HUES6 (cell line): ENCODE measurements at regions not wholly inside any gene's neighbourhood (a gene's known extent, or its start where the extent isn't known, plus 50 kb on each side); places are given as distances from the start of the nearest gene placed in this dataset.

ENCODE experiments used
- H3K27ac ChIP-seq: 2 replicates; pipeline ENCODE4 v1.7.0; 2013; ENCODE audit warnings: low read depth, mild to moderate bottlenecking, low read length, inconsistent platforms
- H3K27me3 ChIP-seq: 2 replicates; pipeline ENCODE4 v1.6.1; 2013; ENCODE audit warnings: low read length; ENCODE audit not compliant: control insufficient read depth, insufficient read depth
- H3K36me3 ChIP-seq: 2 replicates; pipeline ENCODE4 v1.6.1; 2013; ENCODE audit warnings: low read length; ENCODE audit not compliant: control insufficient read depth, insufficient read depth
- H3K4me1 ChIP-seq: 2 replicates; pipeline ENCODE4 v1.6.1; 2013; ENCODE audit warnings: low read length; ENCODE audit not compliant: control insufficient read depth, insufficient read depth
- H3K4me3 ChIP-seq: 2 replicates; pipeline ENCODE4 v1.5.1; 2013; ENCODE audit warnings: low read depth, low read length
- H3K9ac ChIP-seq: one replicate; pipeline ENCODE4 v1.6.1; 2013; ENCODE audit warnings: mild to moderate bottlenecking, low read length
- H3K9me3 ChIP-seq: 2 replicates; pipeline ENCODE4 v1.6.1; 2013; ENCODE audit warnings: low read depth, low read length; ENCODE audit not compliant: control insufficient read depth, insufficient read depth

DNA sequence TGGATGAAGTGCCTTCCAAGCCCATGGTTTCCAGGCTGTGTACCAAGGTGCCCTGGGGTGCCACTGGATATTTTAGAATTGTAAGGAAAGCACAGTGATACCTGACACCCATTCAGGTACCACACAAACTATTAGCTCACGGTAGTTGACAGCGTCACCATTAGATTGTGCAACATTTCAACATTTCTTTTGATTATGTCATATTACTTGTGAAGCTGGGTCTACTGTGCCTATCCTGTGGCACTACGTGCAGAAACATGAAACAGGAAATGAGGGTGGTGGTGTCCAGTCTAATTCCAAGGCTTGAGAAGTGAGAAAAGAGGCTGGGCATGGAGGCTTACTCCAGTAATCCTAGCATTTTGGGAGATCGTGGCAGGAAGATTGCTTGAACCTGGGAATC is 75.5 kb upstream of the CPM start:
- H3K4me3 ChIP-seq: no peak overlapping the region
- H3K27ac ChIP-seq: no peak overlapping the region

DNA sequence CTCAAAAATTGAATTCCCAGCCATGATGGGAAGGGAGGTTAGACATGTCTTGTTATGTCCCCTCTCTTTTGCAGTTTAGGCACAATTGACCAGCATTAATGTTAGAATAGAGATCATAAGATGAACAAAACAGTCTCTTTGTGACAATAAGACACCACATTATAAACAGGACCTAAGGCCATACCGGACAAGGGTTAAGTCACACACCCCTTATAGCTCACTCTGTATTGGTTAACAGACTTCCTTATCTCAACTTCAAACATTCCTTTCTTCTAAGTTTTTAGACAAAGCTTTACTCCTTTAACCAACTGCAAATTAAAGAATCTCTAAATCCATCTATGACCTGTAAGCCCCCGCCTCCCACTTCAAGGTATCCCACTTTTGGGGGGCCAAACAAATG is 81.1 kb upstream of the CPM start:
- Histone ChIP-seq H3K4me1 (no peaks in the 10 kb centered on the region), H3K27ac (no peak overlapping the region), H3K36me3 (no peaks in the 10 kb centered on the region), H3K9ac (no peak overlapping the region), H3K27me3 (no peaks in the 10 kb centered on the region), H3K4me3 (no peak overlapping the region), H3K9me3 (no peaks in the 10 kb centered on the region)

More for the DNA sequence above, 75.5 kb upstream of the CPM start:
- Histone ChIP-seq H3K36me3 (no peaks in the 10 kb centered on the region), H3K4me1 (peaks cover 21% of the 10 kb centered on the region), H3K9ac (no peak overlapping the region), H3K9me3 (no peaks in the 10 kb centered on the region), H3K27me3 (no peaks in the 10 kb centered on the region)

DNA sequence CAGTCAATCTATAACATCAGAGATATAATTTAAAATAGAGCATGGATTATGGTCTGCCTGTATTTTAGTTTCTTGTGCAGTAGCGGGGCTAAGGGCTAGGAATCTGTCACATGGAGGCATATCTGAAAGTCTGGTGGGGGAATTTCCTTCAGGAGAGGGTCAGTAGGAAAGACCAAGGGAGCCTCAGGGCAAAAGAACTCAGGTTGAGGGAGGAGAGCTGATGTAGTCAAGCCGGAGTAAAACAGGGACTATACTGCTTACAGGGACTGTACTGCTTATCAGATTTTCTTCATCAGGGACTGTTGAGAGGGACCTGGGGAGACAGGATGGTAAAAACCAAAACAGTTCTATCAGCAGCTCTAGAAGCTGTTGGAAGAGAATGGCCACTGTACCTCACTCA is 82.0 kb upstream of the CPM start:
- H3K36me3 ChIP-seq: no peaks in the 10 kb centered on the region
- H3K27me3 ChIP-seq: no peaks in the 10 kb centered on the region
- no peak overlapping the region for H3K9ac ChIP-seq
- H3K4me3 ChIP-seq: no peak overlapping the region
- H3K4me1 ChIP-seq: no peaks in the 10 kb centered on the region
- 0 out of 2 replicates have a peak, but pooled peaks cover 2% of the 10 kb centered on the region for H3K9me3 ChIP-seq
- H3K27ac ChIP-seq: no peak overlapping the region

DNA sequence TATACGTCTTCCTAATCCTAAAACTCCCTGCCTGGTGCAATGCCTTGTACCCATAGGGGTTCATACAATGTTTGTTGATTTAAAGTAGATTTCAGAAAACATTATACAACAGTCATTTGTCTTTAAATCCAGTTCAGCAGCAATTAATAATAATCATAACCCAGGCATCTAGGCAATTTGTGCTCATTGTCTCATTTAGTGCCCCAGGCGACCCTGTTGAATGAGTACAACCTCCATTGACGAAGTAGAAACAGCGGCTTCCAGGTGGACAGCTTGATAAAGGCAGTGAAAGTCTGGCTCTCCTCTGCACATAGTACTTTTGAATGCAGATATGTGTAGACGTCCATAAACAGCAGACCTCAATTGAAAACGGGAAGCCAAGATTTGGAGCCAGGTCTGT is 82.9 kb upstream of the CPM start:
- Histone ChIP-seq H3K4me3 (no peak overlapping the region), H3K27me3 (no peaks in the 10 kb centered on the region), H3K9me3 (0 out of 2 replicates have a peak, but pooled peaks cover 3% of the 10 kb centered on the region), H3K27ac (no peak overlapping the region), H3K9ac (no peak overlapping the region), H3K36me3 (no peaks in the 10 kb centered on the region), H3K4me1 (no peaks in the 10 kb centered on the region)

DNA sequence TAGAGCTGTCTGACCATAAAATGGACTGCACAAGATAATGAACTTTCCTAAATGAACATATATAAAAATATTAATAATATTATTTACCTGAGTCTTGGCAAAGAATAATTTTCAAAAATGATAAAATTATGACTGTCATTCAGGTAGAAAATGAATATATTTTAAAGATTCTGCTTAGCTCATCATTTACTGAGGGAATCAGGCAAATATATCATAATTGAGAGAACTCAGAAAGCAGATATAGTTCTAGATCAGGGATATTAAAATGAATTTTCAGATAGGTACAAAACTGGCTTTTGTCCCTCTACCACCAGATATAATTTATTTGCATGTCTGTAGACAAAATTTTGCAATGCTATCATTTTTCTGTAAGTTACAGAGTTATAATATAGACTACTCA is 86.1 kb upstream of the CPM start:
- Histone ChIP-seq H3K4me3 (no peak overlapping the region), H3K9ac (no peak overlapping the region), H3K27me3 (no peaks in the 10 kb centered on the region), H3K27ac (no peak overlapping the region), H3K36me3 (no peaks in the 10 kb centered on the region), H3K9me3 (0 out of 2 replicates have a peak, but pooled peaks cover 3% of the 10 kb centered on the region), H3K4me1 (no peaks in the 10 kb centered on the region)

DNA sequence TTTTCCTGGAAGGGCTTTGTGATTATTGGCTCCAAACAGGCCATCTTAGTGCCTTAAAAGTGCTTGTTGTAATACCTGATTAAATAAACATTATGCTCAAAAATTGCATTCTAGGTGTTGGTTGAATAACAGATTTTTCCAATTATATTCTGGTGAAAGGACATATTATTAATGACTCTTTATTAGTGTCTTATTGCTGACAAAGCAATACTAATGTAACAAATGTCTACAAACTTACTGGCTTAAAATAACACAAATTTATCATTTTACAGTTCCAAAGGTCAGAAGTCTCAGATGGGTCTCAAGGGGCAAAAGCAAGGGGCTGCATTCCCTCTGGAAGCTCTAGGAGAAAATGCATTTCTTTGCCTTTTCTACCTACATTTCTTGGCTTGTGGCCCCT is 86.9 kb upstream of the CPM start:
- Histone ChIP-seq H3K4me3 (no peak overlapping the region), H3K36me3 (no peaks in the 10 kb centered on the region), H3K9ac (no peak overlapping the region), H3K27me3 (no peaks in the 10 kb centered on the region), H3K4me1 (no peaks in the 10 kb centered on the region), H3K27ac (no peak overlapping the region), H3K9me3 (0 out of 2 replicates have a peak, but pooled peaks cover 3% of the 10 kb centered on the region)

DNA sequence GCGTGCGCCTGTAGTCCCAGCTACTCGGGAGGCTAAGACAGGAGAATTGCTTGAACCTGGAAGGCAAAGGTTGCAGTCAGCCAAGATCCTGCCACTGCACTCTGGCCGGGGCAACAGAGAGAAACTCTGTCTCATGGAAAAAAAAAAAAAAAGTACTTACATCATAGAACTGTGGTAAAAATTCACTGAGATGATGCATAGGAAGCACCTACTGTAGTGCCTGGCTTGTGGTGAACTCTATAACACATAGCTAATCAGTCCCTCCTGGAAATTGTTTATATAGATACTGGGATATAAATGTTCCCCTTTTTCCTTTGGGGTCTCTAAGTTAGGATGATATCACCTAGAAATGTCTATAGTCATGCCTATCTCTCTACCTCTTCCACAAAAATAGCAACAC is 89.7 kb upstream of the CPM start:
- no peaks in the 10 kb centered on the region for H3K27me3 ChIP-seq
- no peaks in the 10 kb centered on the region for H3K4me1 ChIP-seq
- no peak overlapping the region for H3K27ac ChIP-seq
- H3K4me3 ChIP-seq: no peak overlapping the region
- H3K36me3 ChIP-seq: no peaks in the 10 kb centered on the region
- no peak overlapping the region for H3K9ac ChIP-seq
- H3K9me3 ChIP-seq: 0 out of 2 replicates have a peak, but pooled peaks cover 3% of the 10 kb centered on the region

DNA sequence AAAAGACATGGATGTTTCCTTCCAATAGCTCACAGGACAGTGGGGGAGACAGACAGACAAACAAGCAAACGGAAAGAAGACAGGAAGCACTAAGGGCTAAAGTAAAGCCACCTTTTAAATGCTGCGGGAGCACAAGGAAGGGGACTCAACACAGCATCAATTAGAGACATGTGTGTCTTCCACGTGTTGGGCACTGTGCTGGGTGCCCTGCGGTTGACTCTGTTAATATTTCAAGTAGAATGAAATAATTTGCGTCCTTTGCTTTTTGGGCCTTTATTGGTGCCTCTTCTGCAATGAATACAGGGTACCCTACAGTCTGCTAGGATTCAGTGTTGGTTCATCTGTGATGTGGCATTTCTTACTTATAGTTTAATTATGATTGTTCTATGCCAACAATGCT is 90.9 kb upstream of the CPM start:
- H3K27me3 ChIP-seq: no peaks in the 10 kb centered on the region
- H3K9ac ChIP-seq: no peak overlapping the region
- H3K4me3 ChIP-seq: no peak overlapping the region
- H3K36me3 ChIP-seq: no peaks in the 10 kb centered on the region
- H3K4me1 ChIP-seq: no peaks in the 10 kb centered on the region
- no peak overlapping the region for H3K27ac ChIP-seq
- H3K9me3 ChIP-seq: 0 out of 2 replicates have a peak, but pooled peaks cover 3% of the 10 kb centered on the region

DNA sequence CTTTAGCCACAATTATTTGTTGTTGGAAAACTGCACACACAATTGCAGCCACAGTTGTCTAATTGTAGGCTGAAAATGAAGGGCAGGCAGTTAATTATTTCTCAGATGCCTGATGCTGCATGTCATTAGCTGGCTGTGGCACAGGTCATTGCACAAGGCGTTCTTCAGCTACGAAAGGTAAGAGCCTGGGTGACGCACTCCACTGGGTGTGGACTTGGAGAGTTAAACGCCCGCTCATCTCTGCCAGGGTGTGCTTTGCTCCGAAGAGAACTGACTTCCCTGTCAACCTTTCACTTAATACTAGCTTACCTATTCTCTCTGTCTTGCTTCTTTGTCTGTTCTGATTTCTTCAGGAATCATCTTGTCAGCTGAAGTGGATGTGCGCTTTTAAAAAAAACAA is 91.4 kb upstream of the CPM start:
- no peak overlapping the region for H3K4me3 ChIP-seq
- H3K27ac ChIP-seq: no peak overlapping the region
- H3K27me3 ChIP-seq: no peaks in the 10 kb centered on the region

DNA sequence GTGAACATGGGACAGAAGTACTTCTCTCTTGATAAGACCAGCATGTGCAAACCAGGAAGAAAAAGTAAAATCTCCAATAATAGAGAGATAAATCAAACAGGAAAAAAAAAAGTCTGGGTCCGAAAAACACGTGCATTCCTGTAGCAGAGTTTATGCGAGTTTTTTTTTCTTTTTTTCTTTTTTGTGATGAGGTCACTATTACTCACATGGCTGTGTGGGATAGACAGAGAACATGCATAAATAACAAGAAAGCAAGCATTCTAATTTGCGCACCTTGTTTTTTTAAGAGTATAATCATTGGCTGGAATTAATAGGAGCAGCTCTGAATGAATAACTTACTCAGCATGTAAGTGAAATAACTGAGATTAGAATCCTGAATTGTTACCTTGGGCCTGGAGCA is 91.9 kb upstream of the CPM start:
- Histone ChIP-seq H3K36me3 (no peaks in the 10 kb centered on the region), H3K9me3 (0 out of 2 replicates have a peak, but pooled peaks cover 2% of the 10 kb centered on the region), H3K27ac (no peak overlapping the region), H3K27me3 (no peaks in the 10 kb centered on the region), H3K4me3 (no peak overlapping the region), H3K9ac (no peak overlapping the region), H3K4me1 (no peaks in the 10 kb centered on the region)

More for the DNA sequence above, 91.4 kb upstream of the CPM start:
- no peaks in the 10 kb centered on the region for H3K36me3 ChIP-seq
- 0 out of 2 replicates have a peak, but pooled peaks cover 3% of the 10 kb centered on the region for H3K9me3 ChIP-seq
- no peaks in the 10 kb centered on the region for H3K4me1 ChIP-seq
- no peak overlapping the region for H3K9ac ChIP-seq

DNA sequence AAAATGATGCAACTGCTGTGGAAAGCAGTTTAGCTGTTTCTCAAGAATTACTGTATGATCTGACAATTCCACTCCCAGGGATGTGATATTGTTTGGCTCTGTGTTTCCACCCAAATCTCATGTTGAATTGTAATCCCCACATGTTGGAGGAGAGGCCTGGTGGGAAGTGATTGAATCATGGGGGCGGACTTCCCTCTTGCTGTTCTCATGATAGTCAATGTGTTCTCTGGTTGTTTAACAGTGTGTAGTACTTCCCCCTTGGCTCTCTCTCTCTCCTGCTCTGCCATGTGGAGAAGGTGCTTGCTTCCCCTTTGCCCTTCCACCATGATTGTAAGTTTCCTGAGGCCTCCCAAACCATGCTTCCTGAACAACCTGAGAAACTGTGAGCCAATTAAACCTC is 93.4 kb upstream of the CPM start:
- Histone ChIP-seq H3K4me3 (no peak overlapping the region), H3K36me3 (no peaks in the 10 kb centered on the region), H3K9me3 (no peaks in the 10 kb centered on the region), H3K27me3 (no peaks in the 10 kb centered on the region), H3K4me1 (no peaks in the 10 kb centered on the region), H3K27ac (no peak overlapping the region), H3K9ac (no peak overlapping the region)

DNA sequence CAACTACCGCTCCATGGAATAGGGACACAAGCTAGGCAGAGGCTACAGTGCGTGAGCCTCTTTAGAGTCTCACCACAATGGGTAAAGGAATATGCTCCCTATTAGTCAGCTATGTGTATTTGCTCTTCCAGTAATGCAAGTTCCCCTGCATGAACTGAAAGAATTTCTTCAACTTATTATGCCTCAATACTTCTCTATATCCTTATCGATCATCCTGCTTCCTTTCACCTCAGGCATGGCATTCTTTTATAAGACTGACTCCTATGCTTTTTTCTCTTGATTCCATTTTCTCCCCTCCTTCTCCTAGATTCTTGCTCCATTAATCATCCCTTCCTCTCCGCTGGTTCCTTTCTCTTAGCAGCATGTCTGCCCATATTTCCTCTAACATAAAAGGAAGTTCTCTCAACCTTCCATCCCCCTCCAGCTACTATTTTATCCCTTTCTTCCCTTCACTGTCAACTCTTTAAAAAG is 94.5 kb upstream of the CPM start:
- Histone ChIP-seq H3K27ac (no peak overlapping the region), H3K4me3 (no peak overlapping the region), H3K9me3 (no peaks in the 10 kb centered on the region), H3K27me3 (no peaks in the 10 kb centered on the region), H3K9ac (no peak overlapping the region), H3K36me3 (no peaks in the 10 kb centered on the region), H3K4me1 (no peaks in the 10 kb centered on the region)
